ENCODE measurements at regions not wholly inside any gene's neighbourhood (a gene's known extent, or its start where the extent isn't known, plus 50 kb on each side); places are given as distances from the start of the nearest gene placed in this dataset.

GRCh38 chr1:60906526-60906925 lies 175.8 kb upstream of the NFIA start:
- Histone ChIP-seq H3K36me3 (ENCODE audit: control insufficient read depth in 2 of 2, insufficient read depth in 1 of 2, low read length in 2 of 2) (no peaks in the 10 kb centered on the region), H3K4me3 (ENCODE audit: low read depth, low read length) (no peak overlapping the region), H3K4me1 (ENCODE audit: control insufficient read depth, insufficient read depth, low read length) (no peaks in the 10 kb centered on the region), H3K9me3 (ENCODE audit: control insufficient read depth, insufficient read depth, low read depth, low read length) (no peaks in the 10 kb centered on the region), H3K27ac (ENCODE audit: extremely low read depth, low read depth, low read length) (no peak overlapping the region)
- POLR2A ChIA-PET: no interaction called here
- CTCF ChIA-PET: no interaction called here
- no peak for TF ChIP-seq ZNF629 (tag by site-specific recombination; IDR thresholded peaks at IDR 0.05)
- no peak for TF ChIP-seq ZNF24 (tag by site-specific recombination; IDR thresholded peaks at IDR 0.05)
- no peak for TF ChIP-seq ZNF600 (tag by site-specific recombination; IDR thresholded peaks at IDR 0.05)
- TF ChIP-seq KLF10 (tag by site-specific recombination; IDR thresholded peaks at IDR 0.05): no peak
- TF ChIP-seq ZNF324 (tag by site-specific recombination; IDR thresholded peaks at IDR 0.05): no peak
- no peak for TF ChIP-seq ZNF48 (tag by site-specific recombination; IDR thresholded peaks at IDR 0.05)
- TF ChIP-seq ZNF513 (tag by site-specific recombination; IDR thresholded peaks at IDR 0.05): no peak
- no peak for TF ChIP-seq ZNF248 (tag by site-specific recombination; IDR thresholded peaks at IDR 0.05)

- Histone ChIP-seq H3K27ac (ENCODE audit: extremely low read depth, low read depth, low read length) (no peak overlapping the region), H3K36me3 (ENCODE audit: control insufficient read depth in 2 of 2, insufficient read depth in 1 of 2, low read length in 2 of 2) (no peaks in the 10 kb centered on the region), H3K4me3 (ENCODE audit: low read depth, low read length) (no peak overlapping the region), H3K9me3 (ENCODE audit: control insufficient read depth, insufficient read depth, low read depth, low read length) (no peaks in the 10 kb centered on the region), H3K4me1 (ENCODE audit: control insufficient read depth, insufficient read depth, low read length) (no peaks in the 10 kb centered on the region)
- TF ChIP-seq MYNN (tag by site-specific recombination; IDR thresholded peaks at IDR 0.05; ENCODE audit: borderline replicate concordance): no peak
- no peak for TF ChIP-seq ZNF558 (tag by site-specific recombination; IDR thresholded peaks at IDR 0.05)
- TF ChIP-seq, protein P1, sequence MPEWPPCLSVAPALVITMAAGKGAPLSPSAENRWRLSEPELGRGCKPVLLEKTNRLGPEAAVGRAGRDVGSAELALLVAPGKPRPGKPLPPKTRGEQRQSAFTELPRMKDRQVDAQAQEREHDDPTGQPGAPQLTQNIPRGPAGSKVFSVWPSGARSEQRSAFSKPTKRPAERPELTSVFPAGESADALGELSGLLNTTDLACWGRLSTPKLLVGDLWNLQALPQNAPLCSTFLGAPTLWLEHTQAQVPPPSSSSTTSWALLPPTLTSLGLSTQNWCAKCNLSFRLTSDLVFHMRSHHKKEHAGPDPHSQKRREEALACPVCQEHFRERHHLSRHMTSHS (tag by site-specific recombination; IDR thresholded peaks at IDR 0.05): no peak
- no peak for TF ChIP-seq ZNF280D (tag by site-specific recombination; IDR thresholded peaks at IDR 0.05)
- TF ChIP-seq ZNF350 (tag by site-specific recombination; IDR thresholded peaks at IDR 0.05): no peak
- TF ChIP-seq ZNF670 (tag by site-specific recombination; IDR thresholded peaks at IDR 0.05; ENCODE audit: low read depth): no peak
- no peak for TF ChIP-seq MEIS1 (CRISPR knock-in tag; IDR thresholded peaks at IDR 0.05; ENCODE audit: borderline replicate concordance)
- TF ChIP-seq, protein P2, sequence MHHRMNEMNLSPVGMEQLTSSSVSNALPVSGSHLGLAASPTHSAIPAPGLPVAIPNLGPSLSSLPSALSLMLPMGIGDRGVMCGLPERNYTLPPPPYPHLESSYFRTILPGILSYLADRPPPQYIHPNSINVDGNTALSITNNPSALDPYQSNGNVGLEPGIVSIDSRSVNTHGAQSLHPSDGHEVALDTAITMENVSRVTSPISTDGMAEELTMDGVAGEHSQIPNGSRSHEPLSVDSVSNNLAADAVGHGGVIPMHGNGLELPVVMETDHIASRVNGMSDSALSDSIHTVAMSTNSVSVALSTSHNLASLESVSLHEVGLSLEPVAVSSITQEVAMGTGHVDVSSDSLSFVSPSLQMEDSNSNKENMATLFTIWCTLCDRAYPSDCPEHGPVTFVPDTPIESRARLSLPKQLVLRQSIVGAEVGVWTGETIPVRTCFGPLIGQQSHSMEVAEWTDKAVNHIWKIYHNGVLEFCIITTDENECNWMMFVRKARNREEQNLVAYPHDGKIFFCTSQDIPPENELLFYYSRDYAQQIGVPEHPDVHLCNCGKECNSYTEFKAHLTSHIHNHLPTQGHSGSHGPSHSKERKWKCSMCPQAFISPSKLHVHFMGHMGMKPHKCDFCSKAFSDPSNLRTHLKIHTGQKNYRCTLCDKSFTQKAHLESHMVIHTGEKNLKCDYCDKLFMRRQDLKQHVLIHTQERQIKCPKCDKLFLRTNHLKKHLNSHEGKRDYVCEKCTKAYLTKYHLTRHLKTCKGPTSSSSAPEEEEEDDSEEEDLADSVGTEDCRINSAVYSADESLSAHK (tag by site-specific recombination; IDR thresholded peaks at IDR 0.05): no peak
- TF ChIP-seq ZNF112 (tag by site-specific recombination; IDR thresholded peaks at IDR 0.05): no peak
- no peak for TF ChIP-seq ZNF223 (tag by site-specific recombination; IDR thresholded peaks at IDR 0.05)
- no peak for TF ChIP-seq ZNF16 (tag by site-specific recombination; IDR thresholded peaks at IDR 0.05; ENCODE audit: low read depth)
- no peak for TF ChIP-seq KLF8 (tag by site-specific recombination; IDR thresholded peaks at IDR 0.05)
- TF ChIP-seq ZFP3 (tag by site-specific recombination; IDR thresholded peaks at IDR 0.05; ENCODE audit: low read depth): no peak
- TF ChIP-seq ZNF560 (tag by site-specific recombination; IDR thresholded peaks at IDR 0.05; ENCODE audit: borderline replicate concordance): no peak
- no peak for TF ChIP-seq ZNF2 (tag by site-specific recombination; IDR thresholded peaks at IDR 0.05)
- no peak for TF ChIP-seq ZNF366 (tag by site-specific recombination; conservative IDR thresholded peaks at IDR 0.05)
- TF ChIP-seq SETDB1 (IDR thresholded peaks at IDR 0.05; ENCODE audit: insufficient read length, low read length): no peak
- TF ChIP-seq ZNF138 (tag by site-specific recombination; IDR thresholded peaks at IDR 0.05; ENCODE audit: borderline replicate concordance): no peak
- POLR2A ChIA-PET: no interaction called here
- CTCF ChIA-PET: interaction anchor here (0.6 kb wide), 1 partner anchor 935 kb away, joined by 3 read pairs; no protein-coding TSS in a partner anchor
Observed at GRCh38 chr1:60906039-60906438, 176.3 kb upstream of the NFIA start.

All from HEK293 (cell line).